ENCODE measurements at regions not wholly inside any gene's neighbourhood (a gene's known extent, or its start where the extent isn't known, plus 50 kb on each side); places are given as distances from the start of the nearest gene placed in this dataset.

- no peaks in the 10 kb centered on the region for H3K79me1 ChIP-seq (ENCODE audit: low read depth in 1 of 2, low read length in 2 of 2)
- DNase-seq (peak; percentile 77), ATAC-seq (ENCODE audit: low read depth) (peak; percentile 89)
- H2AFZ ChIP-seq (replicated peaks; ENCODE audit: low read length, poor library complexity), result no peak overlapping the region
- H2AK9ac ChIP-seq (replicated peaks; ENCODE audit: low read depth, low read length, poor library complexity), result no peak overlapping the region
- H2BK15ac ChIP-seq (ENCODE audit: low read depth, low read length), result no peak overlapping the region
- ChIA-PET POLR2A (ENCODE audit: unreplicated experiment) (no interaction called here), CTCF (interaction anchor here (1.0 to 1.9 kb wide), 4 partner anchors 10 to 65 kb away, joined by 3 to 5 read pairs (median 4); no protein-coding TSS in a partner anchor)
- H4K8ac ChIP-seq (ENCODE audit: low read depth in 2 of 2, low read length in 2 of 2), result no peak overlapping the region
- H3K27ac ChIP-seq (ENCODE audit: insufficient read depth, low read length), result no peak overlapping the region
- dilution Hi-C loops (cut with HindIII; ENCODE audit: low sequenced_read_pairs, unreplicated experiment) (no loop called here), in situ Hi-C loops (cut with MboI; ENCODE audit: low sequenced_read_pairs) (loop anchor here (5.0 to 25.0 kb wide), 2 partner anchors 896 to 1436 kb away; no protein-coding TSS in a partner anchor), intact Hi-C loops (cut with micrococcal nuclease) (loop anchor here (1.0 to 10.0 kb wide), 7 partner anchors 308 to 1709 kb away; partner anchors contain the start of genes CEP162 and TBX18)
- no peak overlapping the region for H3K18ac ChIP-seq (ENCODE audit: low read depth, low read length)
- whole genome bisulfite sequencing, 2 experiments (ENCODE audit: extremely low coverage in 2 of 2, insufficient read length in 1 of 2), result no CpG with 5 or more reads among the region's 9 CpGs
- no TSS peak for BruUV-seq (replicated peaks)
- no peak overlapping the region for H3K14ac ChIP-seq (replicated peaks; ENCODE audit: low read depth, low read length)
- no peak overlapping the region for H2AK5ac ChIP-seq (ENCODE audit: low read depth, low read length)
- H3K23ac ChIP-seq (ENCODE audit: low read depth, low read length), result no peak overlapping the region
- peak; percentile 83 for TF ChIP-seq RAD21 (IDR thresholded peaks at IDR 0.05; ENCODE audit: low read length)
- TF ChIP-seq MAFK (IDR thresholded peaks at IDR 0.05; ENCODE audit: low read depth, low read length), result no peak
- TF ChIP-seq SMC3 (IDR thresholded peaks at IDR 0.05; ENCODE audit: low read depth, low read length), result peak; percentile 56
- TF ChIP-seq NFE2L2 (IDR thresholded peaks at IDR 0.05; ENCODE audit: low read depth, low read length), result no peak
- peak; percentile 89 for TF ChIP-seq CTCF (conservative IDR thresholded peaks at IDR 0.05; ENCODE audit: low read depth, low read length)
- H3K9me1 ChIP-seq (ENCODE audit: insufficient read depth, low read length), result no peaks in the 10 kb centered on the region
- H4K20me1 ChIP-seq (ENCODE audit: insufficient read depth, low read length), result no peaks in the 10 kb centered on the region
- no peaks in the 10 kb centered on the region for H3K4me1 ChIP-seq (ENCODE audit: control insufficient read depth, insufficient read depth, low read length)
- no peak overlapping the region for H3K9ac ChIP-seq (ENCODE audit: low read depth, low read length)
- H3K56ac ChIP-seq (ENCODE audit: extremely low read depth, insufficient read depth, low read length), result no peak overlapping the region
- H3K9me3 ChIP-seq (ENCODE audit: control insufficient read depth, insufficient read depth, low read length), result no peaks in the 10 kb centered on the region
- no peak overlapping the region for H4K91ac ChIP-seq (ENCODE audit: insufficient read depth, low read depth, low read length)
- H3K4ac ChIP-seq (ENCODE audit: low read depth, low read length), result no peak overlapping the region
- H2BK20ac ChIP-seq (ENCODE audit: low read depth, low read length), result no peak overlapping the region
- no peaks in the 10 kb centered on the region for H3K36me3 ChIP-seq (ENCODE audit: control insufficient read depth, insufficient read depth, low read length)
- peaks cover 11% of the 10 kb centered on the region for H3K27me3 ChIP-seq (ENCODE audit: control insufficient read depth, insufficient read depth, low read length)
- no peak overlapping the region for H3K4me3 ChIP-seq (ENCODE audit: insufficient read depth, low read depth, low read length)
- no peak overlapping the region for H2BK5ac ChIP-seq (ENCODE audit: low read depth, low read length, poor library complexity, severe bottlenecking)
- no peak overlapping the region for H3K4me2 ChIP-seq (ENCODE audit: low read depth, low read length)
- H4K5ac ChIP-seq (ENCODE audit: low read depth, low read length), result no peak overlapping the region
- H2BK120ac ChIP-seq (ENCODE audit: low read depth, low read length), result no peak overlapping the region
Observed at GRCh38 chr6:85323435-85324040, 126.3 kb upstream of the NT5E start.

Measured in IMR-90 (cell line).